SK-N-SH (cell line): ENCODE measurements at regions not wholly inside any gene's neighbourhood (a gene's known extent, or its start where the extent isn't known, plus 50 kb on each side); places are given as distances from the start of the nearest gene placed in this dataset.

ENCODE experiments used
- EP300 ChIP-seq, 2 experiments: IDR thresholded peaks; 2 replicates each; pipeline versions ENCODE4 v1.4.0 to v1.6.1; 2012; ENCODE audit warnings: borderline replicate concordance in 1 of 2, low read depth in 1 of 2, low read length in 1 of 2
- FOSL2 ChIP-seq: IDR thresholded peaks from 2 replicates; pipeline ENCODE4 v1.4.0; 2012; ENCODE audit warnings: low read depth, mild to moderate bottlenecking, moderate library complexity, borderline replicate concordance
- TAF1 ChIP-seq: IDR thresholded peaks from 2 replicates; pipeline ENCODE4 v1.6.1; 2012; ENCODE audit warnings: low read depth, mild to moderate bottlenecking, low read length, moderate library complexity, borderline replicate concordance
- TF ChIP-seq, protein P1 (sequence below): fragments of 200-600 bp; sonication (generic); IDR thresholded peaks from 2 replicates; pipeline ENCODE4 v1.6.1; 2017; ENCODE audit warnings: antibody characterized with exemption, mild to moderate bottlenecking, moderate library complexity

DNA sequence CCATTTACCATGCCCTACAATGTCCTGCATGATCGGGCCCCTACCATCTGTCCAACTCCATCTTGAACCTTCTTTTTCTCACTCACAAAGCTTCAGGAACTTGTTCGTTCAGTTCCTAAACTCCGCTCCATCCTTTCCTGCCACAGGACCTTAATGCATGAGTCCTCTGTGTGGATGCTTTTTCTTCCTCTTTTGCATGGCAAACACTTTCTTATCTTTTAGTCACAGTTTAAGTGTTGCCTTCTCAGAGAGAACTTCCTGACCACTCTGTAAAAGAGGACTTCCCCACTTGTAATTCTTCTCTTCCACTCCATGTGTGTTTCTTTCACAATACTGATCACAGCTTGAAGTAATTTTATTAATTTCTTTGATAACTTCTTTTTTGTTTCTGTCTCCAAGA is 54.4 kb upstream of the ETV6 start:
- TF ChIP-seq TAF1 (no peak), FOSL2 (no peak), EP300 (IDR thresholded peaks at IDR 0.05; ENCODE audit: borderline replicate concordance in 1 of 2, low read depth in 1 of 2, low read length in 1 of 2) (no peak)
- TF ChIP-seq, protein P1, sequence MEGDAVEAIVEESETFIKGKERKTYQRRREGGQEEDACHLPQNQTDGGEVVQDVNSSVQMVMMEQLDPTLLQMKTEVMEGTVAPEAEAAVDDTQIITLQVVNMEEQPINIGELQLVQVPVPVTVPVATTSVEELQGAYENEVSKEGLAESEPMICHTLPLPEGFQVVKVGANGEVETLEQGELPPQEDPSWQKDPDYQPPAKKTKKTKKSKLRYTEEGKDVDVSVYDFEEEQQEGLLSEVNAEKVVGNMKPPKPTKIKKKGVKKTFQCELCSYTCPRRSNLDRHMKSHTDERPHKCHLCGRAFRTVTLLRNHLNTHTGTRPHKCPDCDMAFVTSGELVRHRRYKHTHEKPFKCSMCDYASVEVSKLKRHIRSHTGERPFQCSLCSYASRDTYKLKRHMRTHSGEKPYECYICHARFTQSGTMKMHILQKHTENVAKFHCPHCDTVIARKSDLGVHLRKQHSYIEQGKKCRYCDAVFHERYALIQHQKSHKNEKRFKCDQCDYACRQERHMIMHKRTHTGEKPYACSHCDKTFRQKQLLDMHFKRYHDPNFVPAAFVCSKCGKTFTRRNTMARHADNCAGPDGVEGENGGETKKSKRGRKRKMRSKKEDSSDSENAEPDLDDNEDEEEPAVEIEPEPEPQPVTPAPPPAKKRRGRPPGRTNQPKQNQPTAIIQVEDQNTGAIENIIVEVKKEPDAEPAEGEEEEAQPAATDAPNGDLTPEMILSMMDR: no peak
